Duodenal mucosa (tissue), 2 donors: ENCODE measurements at regions not wholly inside any gene's neighbourhood (a gene's known extent, or its start where the extent isn't known, plus 50 kb on each side); places are given as distances from the start of the nearest gene placed in this dataset.

Source experiments
- H3K27ac ChIP-seq: one replicate; pipeline ENCODE4 v1.7.0; 2013; ENCODE audit warnings: low read depth, low read length
- H3K27me3 ChIP-seq, 2 donors: one replicate each; pipeline ENCODE4 v1.7.0; 2013; ENCODE audit warnings: low read length in 2 of 2, control low read depth in 1 of 2; ENCODE audit not compliant: insufficient read depth in 2 of 2, control insufficient read depth in 1 of 2
- H3K36me3 ChIP-seq, 2 donors: one replicate each; pipeline ENCODE4 v1.7.0; 2013; ENCODE audit warnings: low read length in 2 of 2, control low read depth in 1 of 2; ENCODE audit not compliant: insufficient read depth in 2 of 2, control insufficient read depth in 1 of 2
- H3K4me1 ChIP-seq, 2 donors: one replicate each; pipeline ENCODE4 v1.7.0; 2013; ENCODE audit warnings: low read length in 2 of 2, control low read depth in 1 of 2; ENCODE audit not compliant: insufficient read depth in 2 of 2, control insufficient read depth in 1 of 2
- H3K4me3 ChIP-seq, 2 donors: one replicate each; pipeline ENCODE4 v1.7.0; 2013; ENCODE audit warnings: low read length in 2 of 2, low read depth in 1 of 2
- H3K9ac ChIP-seq, 2 donors: one replicate each; pipeline ENCODE4 v1.7.0; 2013; ENCODE audit warnings: low read length in 2 of 2, low read depth in 1 of 2
- H3K9me3 ChIP-seq, 2 donors: one replicate each; pipeline ENCODE4 v1.7.0; 2013; ENCODE audit warnings: low read length in 2 of 2, control low read depth in 1 of 2; ENCODE audit not compliant: control insufficient read depth in 1 of 2

- H3K27ac ChIP-seq = no peak overlapping the region
- no peak overlapping the region for H3K4me3 ChIP-seq
Observed at GRCh38 chr1:184260382-184260781, 126.4 kb upstream of the C1orf21 start.

GRCh38 chr1:184262109-184262508 lies 124.7 kb upstream of the C1orf21 start:
- peaks cover 0 to 4% of the 10 kb centered on the region in 2 donors for H3K4me1 ChIP-seq
- no peaks in the 10 kb centered on the region for H3K9me3 ChIP-seq
- no peak overlapping the region for H3K27ac ChIP-seq
- no peaks in the 10 kb centered on the region for H3K36me3 ChIP-seq
- no peaks in the 10 kb centered on the region for H3K27me3 ChIP-seq
- no peak overlapping the region for H3K4me3 ChIP-seq
- no peak overlapping the region for H3K9ac ChIP-seq

More at GRCh38 chr1:184260382-184260781, 126.4 kb upstream of the C1orf21 start:
- no peaks in the 10 kb centered on the region for H3K27me3 ChIP-seq
- peaks cover 0 to 4% of the 10 kb centered on the region in 2 donors for H3K4me1 ChIP-seq
- no peak overlapping the region for H3K9ac ChIP-seq
- no peaks in the 10 kb centered on the region for H3K36me3 ChIP-seq
- H3K9me3 ChIP-seq = no peaks in the 10 kb centered on the region

GRCh38 chr1:184267747-184268146 lies 119.1 kb upstream of the C1orf21 start:
- Histone ChIP-seq H3K36me3 (no peaks in the 10 kb centered on the region), H3K9me3 (no peaks in the 10 kb centered on the region), H3K4me3 (no peak overlapping the region), H3K27ac (no peak overlapping the region), H3K4me1 (no peaks in the 10 kb centered on the region), H3K27me3 (no peaks in the 10 kb centered on the region), H3K9ac (no peak overlapping the region)

- Histone ChIP-seq H3K27me3 (no peaks in the 10 kb centered on the region), H3K36me3 (no peaks in the 10 kb centered on the region), H3K4me3 (no peak overlapping the region), H3K9ac (no peak overlapping the region), H3K27ac (no peak overlapping the region), H3K9me3 (no peaks in the 10 kb centered on the region), H3K4me1 (no peaks in the 10 kb centered on the region)
Observed at GRCh38 chr1:184270556-184270955, 116.3 kb upstream of the C1orf21 start.

GRCh38 chr1:184272175-184272866 lies 114.5 kb upstream of the C1orf21 start:
- Histone ChIP-seq H3K27me3 (no peaks in the 10 kb centered on the region), H3K4me1 (no peaks in the 10 kb centered on the region), H3K4me3 (no peak overlapping the region), H3K9me3 (no peaks in the 10 kb centered on the region), H3K9ac (no peak overlapping the region), H3K27ac (no peak overlapping the region), H3K36me3 (no peaks in the 10 kb centered on the region)

GRCh38 chr1:184276416-184276815 lies 110.4 kb upstream of the C1orf21 start:
- Histone ChIP-seq H3K36me3 (no peaks in the 10 kb centered on the region), H3K4me1 (no peaks in the 10 kb centered on the region), H3K27ac (no peak overlapping the region), H3K27me3 (no peaks in the 10 kb centered on the region), H3K9me3 (no peaks in the 10 kb centered on the region), H3K4me3 (no peak overlapping the region), H3K9ac (no peak overlapping the region)

GRCh38 chr1:184279911-184280458 lies 106.8 kb upstream of the C1orf21 start:
- Histone ChIP-seq H3K9me3 (no peaks in the 10 kb centered on the region), H3K4me3 (no peak overlapping the region), H3K27me3 (no peaks in the 10 kb centered on the region), H3K9ac (no peak overlapping the region), H3K36me3 (no peaks in the 10 kb centered on the region), H3K4me1 (no peaks in the 10 kb centered on the region), H3K27ac (no peak overlapping the region)

GRCh38 chr1:184283999-184284398 lies 102.8 kb upstream of the C1orf21 start:
- Histone ChIP-seq H3K4me3 (no peak overlapping the region), H3K27ac (no peak overlapping the region), H3K27me3 (no peaks in the 10 kb centered on the region), H3K4me1 (no peaks in the 10 kb centered on the region), H3K36me3 (no peaks in the 10 kb centered on the region), H3K9me3 (peaks cover 3 to 7% of the 10 kb centered on the region in 2 donors), H3K9ac (no peak overlapping the region)

GRCh38 chr1:184284900-184285299 lies 101.9 kb upstream of the C1orf21 start:
- H3K9me3 ChIP-seq = peaks cover 3 to 14% of the 10 kb centered on the region in 2 donors
- no peaks in the 10 kb centered on the region for H3K27me3 ChIP-seq
- H3K4me3 ChIP-seq = no peak overlapping the region
- no peaks in the 10 kb centered on the region for H3K4me1 ChIP-seq
- H3K27ac ChIP-seq = no peak overlapping the region
- no peaks in the 10 kb centered on the region for H3K36me3 ChIP-seq
- no peak overlapping the region for H3K9ac ChIP-seq

- Histone ChIP-seq H3K27ac (no peak overlapping the region), H3K4me1 (no peaks in the 10 kb centered on the region), H3K36me3 (no peaks in the 10 kb centered on the region), H3K27me3 (no peaks in the 10 kb centered on the region), H3K9me3 (peaks cover 10 to 19% of the 10 kb centered on the region in 2 donors), H3K9ac (no peak overlapping the region), H3K4me3 (no peak overlapping the region)
Observed at GRCh38 chr1:184285401-184286087, 101.3 kb upstream of the C1orf21 start.
